ENCODE measurements at regions not wholly inside any gene's neighbourhood (a gene's known extent, or its start where the extent isn't known, plus 50 kb on each side); places are given as distances from the start of the nearest gene placed in this dataset.

DNA sequence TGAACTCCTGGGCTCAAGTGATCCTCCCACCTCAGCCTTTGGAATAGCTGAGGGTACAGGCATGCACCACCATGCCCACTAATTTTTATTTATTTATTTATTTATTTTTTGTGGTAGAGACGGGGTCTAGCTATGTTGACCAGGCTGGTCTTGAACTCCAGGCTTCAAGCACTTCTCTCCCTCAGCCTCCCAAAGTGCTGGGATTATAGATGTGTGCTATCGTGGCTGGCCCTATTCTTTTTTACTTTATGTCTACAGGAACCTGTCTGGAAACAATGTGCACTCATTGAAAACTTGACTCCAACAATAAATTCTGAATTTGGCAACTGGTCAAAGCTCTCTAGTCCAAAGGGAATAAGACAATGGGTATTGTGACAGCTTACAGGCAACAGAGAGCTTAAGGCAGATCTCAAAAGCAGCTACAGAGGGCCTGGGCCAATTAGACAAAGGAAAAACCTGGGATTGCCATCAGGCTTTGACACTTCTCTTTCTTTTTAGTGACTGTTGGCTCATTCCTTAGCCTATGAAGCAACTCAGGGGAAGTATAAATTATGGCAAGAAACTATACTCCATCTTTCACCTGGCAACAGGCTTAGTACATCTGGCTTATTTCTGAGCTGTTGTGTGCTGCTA, 55.1 kb upstream of the RAPGEF4 start (continued):
- TF ChIP-seq, protein P1, sequence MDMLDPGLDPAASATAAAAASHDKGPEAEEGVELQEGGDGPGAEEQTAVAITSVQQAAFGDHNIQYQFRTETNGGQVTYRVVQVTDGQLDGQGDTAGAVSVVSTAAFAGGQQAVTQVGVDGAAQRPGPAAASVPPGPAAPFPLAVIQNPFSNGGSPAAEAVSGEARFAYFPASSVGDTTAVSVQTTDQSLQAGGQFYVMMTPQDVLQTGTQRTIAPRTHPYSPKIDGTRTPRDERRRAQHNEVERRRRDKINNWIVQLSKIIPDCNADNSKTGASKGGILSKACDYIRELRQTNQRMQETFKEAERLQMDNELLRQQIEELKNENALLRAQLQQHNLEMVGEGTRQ (IDR thresholded peaks at IDR 0.05): no peak
- TF ChIP-seq POLR2AphosphoS2 (conservative IDR thresholded peaks at IDR 0.05; ENCODE audit: low read length) (no peak), HOXB5 (CRISPR knock-in tag; IDR thresholded peaks at IDR 0.05) (no peak), FOSL2 (IDR thresholded peaks at IDR 0.05) (no peak), FOSL2 (CRISPR knock-in tag; IDR thresholded peaks at IDR 0.05) (no peak), JUNB (IDR thresholded peaks at IDR 0.05) (no peak)
- TF ChIP-seq, protein P2, sequence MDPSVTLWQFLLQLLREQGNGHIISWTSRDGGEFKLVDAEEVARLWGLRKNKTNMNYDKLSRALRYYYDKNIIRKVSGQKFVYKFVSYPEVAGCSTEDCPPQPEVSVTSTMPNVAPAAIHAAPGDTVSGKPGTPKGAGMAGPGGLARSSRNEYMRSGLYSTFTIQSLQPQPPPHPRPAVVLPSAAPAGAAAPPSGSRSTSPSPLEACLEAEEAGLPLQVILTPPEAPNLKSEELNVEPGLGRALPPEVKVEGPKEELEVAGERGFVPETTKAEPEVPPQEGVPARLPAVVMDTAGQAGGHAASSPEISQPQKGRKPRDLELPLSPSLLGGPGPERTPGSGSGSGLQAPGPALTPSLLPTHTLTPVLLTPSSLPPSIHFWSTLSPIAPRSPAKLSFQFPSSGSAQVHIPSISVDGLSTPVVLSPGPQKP (IDR thresholded peaks at IDR 0.05; ENCODE audit: low read depth, low read length): no peak
- TF ChIP-seq, protein P3, sequence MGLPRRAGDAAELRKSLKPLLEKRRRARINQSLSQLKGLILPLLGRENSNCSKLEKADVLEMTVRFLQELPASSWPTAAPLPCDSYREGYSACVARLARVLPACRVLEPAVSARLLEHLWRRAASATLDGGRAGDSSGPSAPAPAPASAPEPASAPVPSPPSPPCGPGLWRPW (IDR thresholded peaks at IDR 0.05): no peak

DNA sequence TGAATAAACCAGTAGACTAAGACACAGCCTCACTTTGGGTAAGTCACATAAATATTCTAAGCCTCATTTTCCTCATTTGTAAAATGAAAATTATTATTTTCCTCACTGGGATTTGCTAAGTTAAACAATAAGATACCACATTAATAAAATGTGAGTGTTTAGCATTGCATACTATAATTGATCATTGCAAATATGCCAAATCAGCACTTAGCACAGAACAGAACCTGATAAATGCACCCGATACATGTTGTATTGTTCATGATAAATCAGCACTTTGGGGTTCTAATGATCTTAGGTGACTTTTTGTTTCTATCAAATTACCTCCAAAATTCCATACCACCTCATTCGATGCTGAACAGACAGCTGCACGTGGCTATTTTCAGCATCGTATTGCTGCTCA, 50.2 kb upstream of the RAPGEF4 start:
- Histone ChIP-seq H3K9me3 (no peaks in the 10 kb centered on the region), H3K27ac (no peak overlapping the region), H3K4me2 (no peak overlapping the region), H3K4me1 (no peaks in the 10 kb centered on the region), H3K4me3 (no peak overlapping the region)
- ATAC-seq (no peak), FAIRE-seq (no peak), DNase-seq (ENCODE audit: low read depth in 1 of 2, low spot score in 1 of 2) (no peak)
- ChIA-PET CTCF (interaction anchor here (2.4 kb wide), 1 partner anchor 25 kb away, joined by 13 read pairs; no protein-coding TSS in a partner anchor), POLR2A (no interaction called here)
- TF ChIP-seq POLR2A (IDR thresholded peaks at IDR 0.05; ENCODE audit: low read length) (no peak), MAFK (IDR thresholded peaks at IDR 0.05; ENCODE audit: partially characterized antibody) (peak; percentile 89)
- 95% methylated on average over 4 of the region's 4 CpGs for WGBS (ENCODE audit: missing lambda C conversion rate)
